GM12872 (cell line): ENCODE measurements at regions not wholly inside any gene's neighbourhood (a gene's known extent, or its start where the extent isn't known, plus 50 kb on each side); places are given as distances from the start of the nearest gene placed in this dataset.

ENCODE experiments used
- CTCF ChIP-seq: IDR thresholded peaks from 3 replicates; pipeline ENCODE4 v1.5.1; 2011; ENCODE audit warnings: low read depth, mild to moderate bottlenecking, low read length, moderate library complexity; ENCODE audit not compliant: insufficient read depth

- TF ChIP-seq CTCF, result no peak
Observed at GRCh38 chr4:117203231-117203630, 117.9 kb upstream of the TRAM1L1 start.

GRCh38 chr4:117210551-117210950 lies 125.2 kb upstream of the TRAM1L1 start:
- TF ChIP-seq CTCF, result no peak

GRCh38 chr4:117224256-117224655 lies 138.9 kb upstream of the TRAM1L1 start:
- no peak for TF ChIP-seq CTCF

GRCh38 chr4:117225471-117225870 lies 140.1 kb upstream of the TRAM1L1 start:
- TF ChIP-seq CTCF, result no peak

GRCh38 chr4:117227925-117228324 lies 142.5 kb upstream of the TRAM1L1 start:
- no peak for TF ChIP-seq CTCF

- no peak for TF ChIP-seq CTCF
Observed at GRCh38 chr4:117239434-117239833, 154.1 kb upstream of the TRAM1L1 start.

- no peak for TF ChIP-seq CTCF
Observed at GRCh38 chr4:117249333-117249732, 164.0 kb upstream of the TRAM1L1 start.

- no peak for TF ChIP-seq CTCF
Observed at GRCh38 chr4:117264072-117264471, 178.7 kb upstream of the TRAM1L1 start.
